ENCODE measurements at regions not wholly inside any gene's neighbourhood (a gene's known extent, or its start where the extent isn't known, plus 50 kb on each side); places are given as distances from the start of the nearest gene placed in this dataset.

DNA sequence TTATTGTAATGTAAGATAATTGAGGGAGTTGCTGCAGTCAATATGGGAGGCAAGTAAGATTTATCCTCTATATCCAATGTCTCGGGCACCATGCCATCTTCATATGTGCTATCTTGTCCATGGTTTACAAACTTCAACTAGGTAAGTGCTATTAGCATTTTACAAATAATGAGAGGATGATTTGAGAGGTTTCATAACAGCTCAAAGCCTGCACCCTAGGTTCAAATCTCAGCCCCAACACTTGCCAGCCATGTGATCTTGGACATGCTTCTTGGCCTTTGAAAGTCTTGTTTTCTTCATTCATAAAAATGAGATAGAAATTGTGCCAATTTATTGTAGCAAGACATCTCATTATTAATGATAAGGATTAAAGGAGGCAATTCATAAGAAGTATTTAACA lies 108.8 kb downstream of the RND3 start:
- H3K9me3 ChIP-seq, result peaks cover 0 to 6% of the 10 kb centered on the region in 2 donors
- TF ChIP-seq, protein P1, sequence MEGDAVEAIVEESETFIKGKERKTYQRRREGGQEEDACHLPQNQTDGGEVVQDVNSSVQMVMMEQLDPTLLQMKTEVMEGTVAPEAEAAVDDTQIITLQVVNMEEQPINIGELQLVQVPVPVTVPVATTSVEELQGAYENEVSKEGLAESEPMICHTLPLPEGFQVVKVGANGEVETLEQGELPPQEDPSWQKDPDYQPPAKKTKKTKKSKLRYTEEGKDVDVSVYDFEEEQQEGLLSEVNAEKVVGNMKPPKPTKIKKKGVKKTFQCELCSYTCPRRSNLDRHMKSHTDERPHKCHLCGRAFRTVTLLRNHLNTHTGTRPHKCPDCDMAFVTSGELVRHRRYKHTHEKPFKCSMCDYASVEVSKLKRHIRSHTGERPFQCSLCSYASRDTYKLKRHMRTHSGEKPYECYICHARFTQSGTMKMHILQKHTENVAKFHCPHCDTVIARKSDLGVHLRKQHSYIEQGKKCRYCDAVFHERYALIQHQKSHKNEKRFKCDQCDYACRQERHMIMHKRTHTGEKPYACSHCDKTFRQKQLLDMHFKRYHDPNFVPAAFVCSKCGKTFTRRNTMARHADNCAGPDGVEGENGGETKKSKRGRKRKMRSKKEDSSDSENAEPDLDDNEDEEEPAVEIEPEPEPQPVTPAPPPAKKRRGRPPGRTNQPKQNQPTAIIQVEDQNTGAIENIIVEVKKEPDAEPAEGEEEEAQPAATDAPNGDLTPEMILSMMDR (IDR thresholded peaks at IDR 0.05), result no peak
- DNase-seq (ENCODE audit: low spot score in 2 of 2), result no peak
- H3K4me3 ChIP-seq, result no peak overlapping the region
- H3K36me3 ChIP-seq, result no peaks in the 10 kb centered on the region
- intact Hi-C loops (cut with DNase I), result no loop called here
- no peaks in the 10 kb centered on the region for H3K27me3 ChIP-seq
- no peaks in the 10 kb centered on the region for H3K4me1 ChIP-seq
- no peak overlapping the region for H3K27ac ChIP-seq

DNA sequence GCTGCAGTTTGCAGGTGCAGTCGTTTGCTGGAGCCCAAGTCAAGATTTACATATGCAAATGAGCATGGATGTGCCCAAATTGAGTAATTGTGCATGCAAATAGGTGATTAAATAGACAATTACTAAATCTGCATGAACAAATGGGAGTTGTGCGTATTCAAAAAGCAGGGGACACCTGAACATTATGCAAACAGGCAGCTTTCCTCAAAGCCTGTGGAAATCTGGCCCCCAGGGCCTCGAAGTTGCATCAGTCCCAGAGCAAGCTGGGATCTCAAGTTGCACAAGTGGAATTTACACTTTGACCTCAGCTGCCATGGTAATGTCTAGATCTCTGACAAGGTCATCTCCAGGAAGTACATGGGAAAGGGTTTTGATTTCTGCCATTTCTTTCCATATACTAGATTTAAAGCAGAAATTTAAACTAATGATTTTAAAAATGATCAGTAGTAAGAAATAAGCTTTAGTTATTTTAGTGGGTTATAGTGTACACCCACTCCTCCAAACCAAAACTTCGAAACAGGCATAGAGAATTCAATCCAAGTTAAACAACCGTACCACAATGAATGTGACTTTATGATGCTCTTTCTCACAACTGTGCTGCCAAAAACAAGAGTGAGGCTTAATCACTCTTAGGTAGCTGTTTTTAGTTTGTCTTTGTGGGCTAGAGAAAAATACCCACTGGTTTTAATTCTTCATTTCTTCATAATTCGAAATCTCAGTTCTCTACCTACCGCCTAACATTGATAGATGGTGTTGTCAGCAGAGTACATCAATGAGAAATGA lies 110.7 kb downstream of the RND3 start:
- no peaks in the 10 kb centered on the region for H3K9me3 ChIP-seq
- no peak for DNase-seq (ENCODE audit: low spot score in 2 of 2)
- H3K27ac ChIP-seq, result no peak overlapping the region
- H3K4me1 ChIP-seq, result no peaks in the 10 kb centered on the region
- intact Hi-C loops (cut with DNase I), result no loop called here
- no peak overlapping the region for H3K4me3 ChIP-seq
- TF ChIP-seq, protein P1 (IDR thresholded peaks at IDR 0.05), result no peak
- H3K27me3 ChIP-seq, result no peaks in the 10 kb centered on the region
- H3K36me3 ChIP-seq, result no peaks in the 10 kb centered on the region

DNA sequence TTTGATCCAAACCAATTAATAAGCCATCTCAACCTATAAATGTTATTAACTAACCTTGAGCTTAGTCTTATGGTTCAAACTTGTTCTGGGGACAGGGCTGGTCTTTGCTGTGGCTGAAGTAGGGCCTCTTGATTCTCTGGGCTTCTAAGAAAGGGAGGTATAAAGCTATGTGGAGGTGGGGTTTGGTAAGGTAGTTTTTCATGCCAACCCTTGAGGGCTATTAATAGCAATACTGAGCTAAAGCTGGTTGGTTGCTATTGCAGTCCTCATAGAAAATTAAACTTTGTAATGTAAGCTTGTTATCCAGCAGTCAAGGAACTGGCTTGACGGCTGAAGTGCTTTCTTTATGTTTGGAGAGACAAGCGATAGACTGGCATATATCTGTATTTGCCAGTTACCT lies 112.1 kb downstream of the RND3 start:
- no peak overlapping the region for H3K4me3 ChIP-seq
- TF ChIP-seq, protein P1 (IDR thresholded peaks at IDR 0.05), result no peak
- H3K27ac ChIP-seq, result no peak overlapping the region
- DNase-seq (ENCODE audit: low spot score in 2 of 2), result no peak
- no peaks in the 10 kb centered on the region for H3K9me3 ChIP-seq
- no peaks in the 10 kb centered on the region for H3K4me1 ChIP-seq
- no peaks in the 10 kb centered on the region for H3K27me3 ChIP-seq
- intact Hi-C loops (cut with DNase I), result no loop called here
- no peaks in the 10 kb centered on the region for H3K36me3 ChIP-seq

DNA sequence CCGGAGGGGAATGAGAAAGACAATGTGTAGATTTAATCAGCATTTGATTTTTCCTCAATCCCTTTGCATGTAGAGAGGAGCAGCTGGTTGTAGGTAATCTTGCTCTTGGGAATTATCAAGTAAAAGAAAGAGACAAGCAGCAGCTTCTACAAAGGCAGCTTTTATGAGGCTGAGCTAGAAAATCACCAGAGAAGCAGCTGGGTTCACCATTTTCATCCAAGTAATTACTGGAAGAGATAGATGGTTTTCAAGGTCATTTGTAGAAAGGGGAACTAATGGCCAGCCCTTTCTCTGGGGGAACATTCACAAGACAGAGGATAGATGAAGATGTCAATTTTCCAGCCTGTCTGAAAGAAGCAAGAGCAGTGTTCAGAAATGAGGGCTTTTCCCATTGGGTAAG lies 113.0 kb downstream of the RND3 start:
- H3K36me3 ChIP-seq, result no peaks in the 10 kb centered on the region
- no peak for DNase-seq (ENCODE audit: low spot score in 2 of 2)
- H3K27ac ChIP-seq, result no peak overlapping the region
- H3K4me1 ChIP-seq, result no peaks in the 10 kb centered on the region
- intact Hi-C loops (cut with DNase I), result no loop called here
- no peak overlapping the region for H3K4me3 ChIP-seq
- H3K9me3 ChIP-seq, result no peaks in the 10 kb centered on the region
- no peaks in the 10 kb centered on the region for H3K27me3 ChIP-seq
- TF ChIP-seq, protein P1 (IDR thresholded peaks at IDR 0.05), result no peak

DNA sequence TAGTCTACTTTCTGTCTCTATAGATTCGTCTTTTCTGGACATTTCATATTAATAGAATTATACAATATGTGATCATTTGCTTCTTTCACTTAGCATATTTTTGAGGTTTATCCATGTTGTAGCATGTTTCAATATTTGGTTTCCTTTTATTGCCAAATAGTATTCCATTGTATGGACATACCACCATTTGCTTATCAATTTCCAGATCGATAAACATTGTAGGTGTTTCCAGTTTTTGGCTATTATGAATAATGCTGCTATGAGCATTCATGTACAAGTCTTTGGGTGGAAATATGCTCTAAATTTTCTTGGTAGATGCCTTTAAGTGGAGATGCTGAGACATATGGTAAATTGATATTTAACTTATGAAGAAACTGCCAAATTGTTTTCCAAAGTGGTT lies 114.1 kb downstream of the RND3 start:
- Histone ChIP-seq H3K27ac (no peak overlapping the region), H3K9me3 (no peaks in the 10 kb centered on the region), H3K4me1 (no peaks in the 10 kb centered on the region), H3K4me3 (no peak overlapping the region), H3K36me3 (no peaks in the 10 kb centered on the region), H3K27me3 (no peaks in the 10 kb centered on the region)
- no peak for DNase-seq (ENCODE audit: low spot score in 2 of 2)
- TF ChIP-seq, protein P1 (IDR thresholded peaks at IDR 0.05), result no peak
- intact Hi-C loops (cut with DNase I), result no loop called here
